HL-60 (cell line): ENCODE measurements at regions not wholly inside any gene's neighbourhood (a gene's known extent, or its start where the extent isn't known, plus 50 kb on each side); places are given as distances from the start of the nearest gene placed in this dataset.

Experiments
- CTCF ChIP-seq: IDR thresholded peaks from one replicate; pipeline ENCODE4 v1.5.1; 2011; ENCODE audit warnings: low read length, control low read depth, inconsistent platforms; ENCODE audit not compliant: insufficient read depth
- GABPA ChIP-seq: IDR thresholded peaks from 2 replicates; pipeline ENCODE4 v1.6.1; 2012; ENCODE audit warnings: low read depth
- POLR2AphosphoS5 ChIP-seq: IDR thresholded peaks from 2 replicates; pipeline ENCODE4 v1.6.1; 2012; ENCODE audit warnings: low read depth
- REST ChIP-seq: IDR thresholded peaks from 2 replicates; pipeline ENCODE4 v1.6.1; 2012; ENCODE audit warnings: low read depth; ENCODE audit not compliant: insufficient replicate concordance

GRCh38 chr2:56753182-56753581 is 569.4 kb downstream of the CCDC85A start:
- TF ChIP-seq CTCF (no peak), REST (no peak), POLR2AphosphoS5 (no peak), GABPA (no peak)
